H9 (cell line): ENCODE measurements at regions not wholly inside any gene's neighbourhood (a gene's known extent, or its start where the extent isn't known, plus 50 kb on each side); places are given as distances from the start of the nearest gene placed in this dataset.

Source experiments
- DNase-seq: peaks from one replicate; pipeline ENCODE4 v3.0.0-alpha.2; 2017
- H2AFZ ChIP-seq: one replicate; pipeline ENCODE4 v1.6.1; 2013; ENCODE audit warnings: mild to moderate bottlenecking, low read length, control low read depth, moderate library complexity
- H2AK5ac ChIP-seq: 2 replicates; pipeline ENCODE4 v1.6.1; 2013; ENCODE audit warnings: low read length, control low read depth, mixed read lengths; ENCODE audit not compliant: insufficient read length
- H2BK120ac ChIP-seq: one replicate; pipeline ENCODE4 v1.6.1; 2013; ENCODE audit warnings: low read depth, mild to moderate bottlenecking, low read length, control low read depth, inconsistent platforms; ENCODE audit not compliant: poor library complexity, severe bottlenecking
- H2BK12ac ChIP-seq: 2 replicates; pipeline ENCODE4 v1.6.1; 2013; ENCODE audit warnings: low read length, control low read depth, mixed read lengths, low read depth; ENCODE audit not compliant: insufficient read length
- H2BK15ac ChIP-seq: 2 replicates; pipeline ENCODE4 v1.6.1; 2013; ENCODE audit warnings: low read depth, low read length, control low read depth
- H2BK20ac ChIP-seq: one replicate; pipeline ENCODE4 v1.6.1; 2013; ENCODE audit warnings: low read depth, mild to moderate bottlenecking, low read length, control low read depth, inconsistent platforms; ENCODE audit not compliant: poor library complexity, severe bottlenecking
- H2BK5ac ChIP-seq: 2 replicates; pipeline ENCODE4 v1.6.1; 2013; ENCODE audit warnings: low read length, control low read depth, mixed read lengths; ENCODE audit not compliant: insufficient read length
- H3K14ac ChIP-seq: 2 replicates; pipeline ENCODE4 v1.6.1; 2013; ENCODE audit warnings: low read length, control low read depth; ENCODE audit not compliant: insufficient read depth
- H3K18ac ChIP-seq: 2 replicates; pipeline ENCODE4 v1.6.1; 2013; ENCODE audit warnings: low read depth, mild to moderate bottlenecking, mixed read lengths, low read length, control low read depth; ENCODE audit not compliant: insufficient read length
- H3K23ac ChIP-seq: 2 replicates; pipeline ENCODE4 v1.6.1; 2013; ENCODE audit warnings: low read length, control low read depth, mixed read lengths, low read depth; ENCODE audit not compliant: insufficient read length
- H3K23me2 ChIP-seq: 2 replicates; pipeline ENCODE4 v1.6.1; 2013; ENCODE audit warnings: low read depth, mild to moderate bottlenecking, mixed read lengths, low read length, control low read depth; ENCODE audit not compliant: insufficient read length, poor library complexity, severe bottlenecking
- H3K27ac ChIP-seq: 2 replicates; pipeline ENCODE4 v1.5.1; 2013; ENCODE audit warnings: low read length, control low read depth, mixed read lengths, low read depth; ENCODE audit not compliant: insufficient read length
- H3K27me3 ChIP-seq: 2 replicates; pipeline ENCODE4 v1.6.1; 2013; ENCODE audit warnings: low read length, control low read depth, inconsistent platforms; ENCODE audit not compliant: insufficient read depth
- H3K4ac ChIP-seq: 2 replicates; pipeline ENCODE4 v1.6.1; 2013; ENCODE audit warnings: low read depth, mild to moderate bottlenecking, control low read depth, inconsistent platforms, low read length, moderate library complexity
- H3K4me1 ChIP-seq: 2 replicates; pipeline ENCODE4 v1.6.1; 2013; ENCODE audit warnings: low read length, control low read depth, inconsistent platforms; ENCODE audit not compliant: insufficient read depth
- H3K4me2 ChIP-seq: 2 replicates; pipeline ENCODE4 v1.6.1; 2013; ENCODE audit warnings: low read length, control low read depth, mixed read lengths; ENCODE audit not compliant: insufficient read length, insufficient read depth
- H3K56ac ChIP-seq: 2 replicates; pipeline ENCODE4 v1.6.1; 2013; ENCODE audit warnings: low read depth, mild to moderate bottlenecking, mixed read lengths, low read length, control low read depth; ENCODE audit not compliant: insufficient read length
- H3K79me1 ChIP-seq: 2 replicates; pipeline ENCODE4 v1.6.1; 2013; ENCODE audit warnings: low read depth, mild to moderate bottlenecking, moderate library complexity, low read length, control low read depth, inconsistent platforms; ENCODE audit not compliant: insufficient read depth, poor library complexity, severe bottlenecking
- H3K79me2 ChIP-seq: 2 replicates; pipeline ENCODE4 v1.6.1; 2013; ENCODE audit warnings: low read length, control low read depth, inconsistent platforms; ENCODE audit not compliant: insufficient read depth
- H3K9ac ChIP-seq: 2 replicates; pipeline ENCODE4 v1.6.1; 2013; ENCODE audit warnings: low read length, control low read depth, mixed read lengths; ENCODE audit not compliant: insufficient read length; ENCODE audit errors: extremely low read depth
- H3K9me3 ChIP-seq: one replicate; pipeline ENCODE4 v1.6.1; 2013; ENCODE audit warnings: low read depth, low read length, inconsistent platforms; ENCODE audit not compliant: control insufficient read depth
- H3T11ph ChIP-seq: one replicate; pipeline ENCODE4 v1.6.1; 2013; ENCODE audit warnings: mild to moderate bottlenecking, low read length, control low read depth, inconsistent platforms
- H4K20me1 ChIP-seq: one replicate; pipeline ENCODE4 v1.6.1; 2013; ENCODE audit not compliant: control insufficient read depth, insufficient read length, insufficient read depth
- H4K5ac ChIP-seq: 2 replicates; pipeline ENCODE4 v1.6.1; 2013; ENCODE audit warnings: low read depth, mild to moderate bottlenecking, mixed read lengths, low read length, control low read depth; ENCODE audit not compliant: insufficient read length
- H4K8ac ChIP-seq: replicated peaks from 2 replicates; pipeline ENCODE4 v1.6.1; 2013; ENCODE audit warnings: low read length, control low read depth, mixed read lengths, low read depth; ENCODE audit not compliant: insufficient read length
- H4K91ac ChIP-seq: 2 replicates; pipeline ENCODE4 v1.6.1; 2013; ENCODE audit warnings: low read depth, mild to moderate bottlenecking, moderate library complexity, mixed read lengths, low read length, control low read depth; ENCODE audit not compliant: insufficient read length
- H3K27ac Mint-ChIP-seq, 3 experiments: 2 replicates in 2 of 3; 3 replicates in 1 of 3; pipeline ENCODE4 v1.8.0; 2020 to 2021; ENCODE audit warnings: mixed read lengths in 3 of 3, mild to moderate bottlenecking in 1 of 3, moderate library complexity in 1 of 3
- H3K27me3 Mint-ChIP-seq: 2 replicates; pipeline ENCODE4 v1.8.0; 2021; ENCODE audit warnings: low read depth, mild to moderate bottlenecking, moderate library complexity, mixed read lengths
- H3K36me3 Mint-ChIP-seq, 3 experiments: 2 replicates in 2 of 3; 3 replicates in 1 of 3; pipeline ENCODE4 v1.8.0; 2020 to 2021; ENCODE audit warnings: low read depth in 3 of 3, mixed read lengths in 3 of 3; ENCODE audit not compliant: insufficient read depth in 1 of 3
- H3K4me1 Mint-ChIP-seq, 2 experiments: 2 replicates each; pipeline ENCODE4 v1.8.0; 2020; ENCODE audit warnings: mixed read lengths in 2 of 2
- H3K4me3 Mint-ChIP-seq, 2 experiments: 2 replicates in 1 of 2; 3 replicates in 1 of 2; pipeline ENCODE4 v1.8.0; 2020 to 2021; ENCODE audit warnings: mild to moderate bottlenecking in 2 of 2, mixed read lengths in 2 of 2, moderate library complexity in 1 of 2
- H3K9me3 Mint-ChIP-seq, 2 experiments: 2 replicates in 1 of 2; 3 replicates in 1 of 2; pipeline ENCODE4 v1.8.0; 2020; ENCODE audit warnings: mild to moderate bottlenecking in 2 of 2, mixed read lengths in 2 of 2, moderate library complexity in 1 of 2
- WGBS: extraction: QIAGEN DNeasy Blood & Tissue Kit; methylation state at CpG from one replicate; pipeline ENCODE4 v1.1.7; 2013; ENCODE audit warnings: missing lambda C conversion rate, low lambda C conversion rate, mixed read lengths; ENCODE audit not compliant: insufficient read length; ENCODE audit errors: extremely low coverage; 5-methylcytosine and 5-hydroxymethylcytosine counted together
- TF ChIP-seq, protein P1 (sequence below): fragments of 200-600 bp; sonication (generic); conservative IDR thresholded peaks from 3 replicates; pipeline ENCODE4 v1.8.0; 2021; ENCODE audit warnings: antibody characterized with exemption, mild to moderate bottlenecking

DNA sequence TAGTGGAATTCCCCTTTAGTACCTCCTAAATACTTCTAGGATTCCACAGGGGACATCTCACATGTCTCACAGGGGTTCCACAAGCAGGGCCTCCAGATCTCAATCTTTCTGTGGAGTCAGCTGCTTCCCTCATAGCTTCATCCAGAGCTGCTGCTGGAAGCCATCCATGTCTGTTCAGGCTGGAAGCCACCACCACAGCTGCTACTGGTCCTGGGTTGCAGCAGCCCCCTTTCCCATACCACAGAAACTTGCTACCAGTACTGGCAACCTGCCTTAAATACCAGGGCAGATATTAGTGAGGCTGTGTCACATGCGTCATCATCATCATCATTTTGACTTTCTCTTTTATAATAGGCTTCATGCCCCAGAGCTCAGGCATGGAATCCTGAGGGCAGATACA, 242.7 kb upstream of the NCAM1 start:
- no peak for DNase-seq
- Histone ChIP-seq H4K91ac (no peak overlapping the region), H2AFZ (no peak overlapping the region), H3K9ac (no peak overlapping the region), H2BK20ac (no peak overlapping the region), H3K4ac (no peak overlapping the region), H2BK12ac (no peak overlapping the region), H4K20me1 (no peaks in the 10 kb centered on the region), H3T11ph (no peak overlapping the region), H3K18ac (no peak overlapping the region), H3K56ac (no peak overlapping the region), H2BK15ac (no peak overlapping the region), H3K27ac (no peak overlapping the region), H2BK5ac (no peak overlapping the region), H3K14ac (no peak overlapping the region), H2BK120ac (no peak overlapping the region), H3K4me2 (no peak overlapping the region), H4K5ac (no peak overlapping the region), H3K23me2 (no peaks in the 10 kb centered on the region), H3K79me1 (no peaks in the 10 kb centered on the region), H4K8ac (no peak overlapping the region), H3K9me3 (no peaks in the 10 kb centered on the region), H3K27me3 (no peaks in the 10 kb centered on the region), H2AK5ac (no peak overlapping the region), H3K79me2 (no peaks in the 10 kb centered on the region), H3K4me1 (no peaks in the 10 kb centered on the region), H3K23ac (no peak overlapping the region)
- Mint-ChIP-seq H3K4me1 (no peaks in the 10 kb centered on the region), H3K36me3 (no peaks in the 10 kb centered on the region), H3K27me3 (peaks cover 3% of the 10 kb centered on the region), H3K4me3 (no peak overlapping the region), H3K9me3 (no peaks in the 10 kb centered on the region), H3K27ac (no peak overlapping the region)
- no CpG with 5 or more reads among the region's 1 CpG for WGBS
- TF ChIP-seq, protein P1, sequence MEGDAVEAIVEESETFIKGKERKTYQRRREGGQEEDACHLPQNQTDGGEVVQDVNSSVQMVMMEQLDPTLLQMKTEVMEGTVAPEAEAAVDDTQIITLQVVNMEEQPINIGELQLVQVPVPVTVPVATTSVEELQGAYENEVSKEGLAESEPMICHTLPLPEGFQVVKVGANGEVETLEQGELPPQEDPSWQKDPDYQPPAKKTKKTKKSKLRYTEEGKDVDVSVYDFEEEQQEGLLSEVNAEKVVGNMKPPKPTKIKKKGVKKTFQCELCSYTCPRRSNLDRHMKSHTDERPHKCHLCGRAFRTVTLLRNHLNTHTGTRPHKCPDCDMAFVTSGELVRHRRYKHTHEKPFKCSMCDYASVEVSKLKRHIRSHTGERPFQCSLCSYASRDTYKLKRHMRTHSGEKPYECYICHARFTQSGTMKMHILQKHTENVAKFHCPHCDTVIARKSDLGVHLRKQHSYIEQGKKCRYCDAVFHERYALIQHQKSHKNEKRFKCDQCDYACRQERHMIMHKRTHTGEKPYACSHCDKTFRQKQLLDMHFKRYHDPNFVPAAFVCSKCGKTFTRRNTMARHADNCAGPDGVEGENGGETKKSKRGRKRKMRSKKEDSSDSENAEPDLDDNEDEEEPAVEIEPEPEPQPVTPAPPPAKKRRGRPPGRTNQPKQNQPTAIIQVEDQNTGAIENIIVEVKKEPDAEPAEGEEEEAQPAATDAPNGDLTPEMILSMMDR = no peak
